Mesendoderm (in vitro differentiated cells): ENCODE measurements at regions not wholly inside any gene's neighbourhood (a gene's known extent, or its start where the extent isn't known, plus 50 kb on each side); places are given as distances from the start of the nearest gene placed in this dataset.

Source experiments
- DNase-seq: peaks from one replicate; pipeline ENCODE4 v3.0.0; 2013
- H2AK5ac ChIP-seq: 2 replicates; pipeline ENCODE4 v1.6.1; 2013; ENCODE audit warnings: low read length, inconsistent platforms
- H2BK120ac ChIP-seq: 2 replicates; pipeline ENCODE4 v1.6.1; 2013; ENCODE audit warnings: low read depth, mild to moderate bottlenecking, low read length, moderate library complexity, mixed read lengths
- H2BK15ac ChIP-seq: replicated peaks from 2 replicates; pipeline ENCODE4 v1.6.1; 2013; ENCODE audit warnings: low read depth, mild to moderate bottlenecking, moderate library complexity
- H2BK5ac ChIP-seq: 2 replicates; pipeline ENCODE4 v1.6.1; 2013; ENCODE audit warnings: low read length, inconsistent platforms
- H3K18ac ChIP-seq: 2 replicates; pipeline ENCODE4 v1.6.1; 2013; ENCODE audit warnings: mild to moderate bottlenecking, low read length, mixed read lengths
- H3K23ac ChIP-seq: one replicate; pipeline ENCODE4 v1.6.1; 2013; ENCODE audit warnings: low read length
- H3K27ac ChIP-seq: 2 replicates; pipeline ENCODE4 v1.5.1; 2013; ENCODE audit warnings: low read depth, mild to moderate bottlenecking, inconsistent platforms, low read length, moderate library complexity
- H3K27me3 ChIP-seq: 2 replicates; pipeline ENCODE4 v1.6.1; 2013; ENCODE audit warnings: low read length, control low read depth, mild to moderate bottlenecking, inconsistent platforms; ENCODE audit not compliant: insufficient read depth, poor library complexity
- H3K36me3 ChIP-seq: 2 replicates; pipeline ENCODE4 v1.6.1; 2013; ENCODE audit warnings: low read length, inconsistent platforms; ENCODE audit not compliant: control insufficient read depth, insufficient read depth
- H3K4ac ChIP-seq: one replicate; pipeline ENCODE4 v1.6.1; 2013; ENCODE audit warnings: low read depth, mild to moderate bottlenecking, low read length, moderate library complexity
- H3K4me1 ChIP-seq: 2 replicates; pipeline ENCODE4 v1.6.1; 2013; ENCODE audit warnings: low read depth, low read length, inconsistent platforms; ENCODE audit not compliant: control insufficient read depth
- H3K4me2 ChIP-seq: 2 replicates; pipeline ENCODE4 v1.6.1; 2013; ENCODE audit warnings: low read length
- H3K4me3 ChIP-seq: 2 replicates; pipeline ENCODE4 v1.5.1; 2013; ENCODE audit warnings: mild to moderate bottlenecking, low read length
- H3K56ac ChIP-seq: one replicate; pipeline ENCODE4 v1.6.1; 2013; ENCODE audit warnings: low read length
- H3K79me1 ChIP-seq: 2 replicates; pipeline ENCODE4 v1.6.1; 2013; ENCODE audit warnings: low read length, inconsistent platforms
- H3K79me2 ChIP-seq: 2 replicates; pipeline ENCODE4 v1.6.1; 2013; ENCODE audit warnings: mild to moderate bottlenecking, low read length; ENCODE audit not compliant: control insufficient read depth, insufficient read depth
- H3K9ac ChIP-seq: 2 replicates; pipeline ENCODE4 v1.6.1; 2013; ENCODE audit warnings: low read length, inconsistent platforms
- H4K5ac ChIP-seq: one replicate; pipeline ENCODE4 v1.6.1; 2013; ENCODE audit warnings: low read length
- H4K8ac ChIP-seq: one replicate; pipeline ENCODE4 v1.6.1; 2013; ENCODE audit warnings: low read depth, mild to moderate bottlenecking, control low read depth, low read length, moderate library complexity
- WGBS: extraction: QIAGEN DNeasy Blood & Tissue Kit; methylation state at CpG from one replicate; pipeline ENCODE4 v1.1.7; 2013; ENCODE audit warnings: low lambda C conversion rate, missing lambda C conversion rate; ENCODE audit not compliant: insufficient coverage; ENCODE audit errors: extremely low coverage; 5-methylcytosine and 5-hydroxymethylcytosine counted together

DNA sequence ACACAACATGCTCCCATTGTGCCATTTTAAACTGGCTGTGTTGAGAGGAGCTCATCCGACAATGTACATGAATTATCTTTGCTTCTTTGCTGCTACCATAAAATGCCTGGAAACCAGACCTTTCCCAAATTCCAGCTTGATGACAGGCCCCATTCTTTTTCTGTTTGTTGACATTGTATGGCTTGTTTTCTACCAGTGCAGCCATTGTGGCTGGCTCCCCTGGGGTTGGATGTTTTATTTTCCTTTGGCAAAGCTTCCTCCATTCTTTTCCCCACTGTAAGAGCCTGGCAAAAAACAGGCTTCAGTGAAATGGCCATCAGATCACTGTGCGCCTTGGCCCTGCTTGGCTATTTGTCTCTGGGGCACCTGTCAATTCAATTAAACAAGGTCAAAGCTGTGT is 532.5 kb downstream of the VRK1 start:
- Histone ChIP-seq H2BK120ac (no peak overlapping the region), H3K27me3 (no peaks in the 10 kb centered on the region), H3K4me2 (no peak overlapping the region), H3K79me2 (no peaks in the 10 kb centered on the region), H3K23ac (no peak overlapping the region), H3K18ac (no peak overlapping the region), H3K4me3 (no peak overlapping the region), H3K36me3 (no peaks in the 10 kb centered on the region), H3K4ac (no peak overlapping the region), H3K27ac (no peak overlapping the region), H3K9ac (no peak overlapping the region), H3K79me1 (no peaks in the 10 kb centered on the region), H2BK5ac (no peak overlapping the region), H4K5ac (no peak overlapping the region), H2AK5ac (no peak overlapping the region), H3K4me1 (no peaks in the 10 kb centered on the region), H2BK15ac (no peak overlapping the region), H4K8ac (no peak overlapping the region), H3K56ac (no peak overlapping the region)
- DNase-seq, result peak; percentile 37
- no CpG with 5 or more reads among the region's 2 CpGs for WGBS

DNA sequence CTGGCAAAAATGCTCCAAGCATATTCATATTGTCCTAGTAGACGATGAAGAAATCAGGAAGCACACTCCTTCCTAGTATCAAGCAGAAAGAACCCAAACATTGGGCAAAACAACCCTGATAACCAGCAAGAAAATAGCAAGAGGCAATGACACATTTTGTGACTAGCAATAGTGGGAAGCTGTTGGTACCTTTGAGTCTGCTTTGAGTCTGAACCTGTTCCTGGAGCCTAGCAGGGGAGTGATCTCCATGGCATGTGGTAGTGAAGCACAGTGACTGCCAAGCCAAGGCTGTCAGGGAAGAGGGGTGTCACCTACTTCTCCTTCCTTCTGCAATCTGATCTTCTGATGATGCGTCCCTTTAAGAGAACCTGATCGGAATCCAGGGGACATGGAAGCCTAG is 533.9 kb downstream of the VRK1 start:
- H3K36me3 ChIP-seq, result no peaks in the 10 kb centered on the region
- WGBS, result no CpG with 5 or more reads among the region's 3 CpGs
- H3K79me1 ChIP-seq, result no peaks in the 10 kb centered on the region
- H3K79me2 ChIP-seq, result no peaks in the 10 kb centered on the region
- no peak overlapping the region for H2AK5ac ChIP-seq
- no peak overlapping the region for H3K23ac ChIP-seq
- H3K4me1 ChIP-seq, result no peaks in the 10 kb centered on the region
- no peaks in the 10 kb centered on the region for H3K27me3 ChIP-seq
- H3K56ac ChIP-seq, result no peak overlapping the region
- H3K9ac ChIP-seq, result no peak overlapping the region
- H4K5ac ChIP-seq, result no peak overlapping the region
- no peak overlapping the region for H3K4me3 ChIP-seq
- H3K27ac ChIP-seq, result no peak overlapping the region
- no peak overlapping the region for H2BK5ac ChIP-seq
- no peak overlapping the region for H2BK120ac ChIP-seq
- peak; percentile 10 for DNase-seq
- H4K8ac ChIP-seq, result no peak overlapping the region
- no peak overlapping the region for H3K18ac ChIP-seq
- no peak overlapping the region for H3K4me2 ChIP-seq
- H2BK15ac ChIP-seq, result no peak overlapping the region
- H3K4ac ChIP-seq, result no peak overlapping the region

DNA sequence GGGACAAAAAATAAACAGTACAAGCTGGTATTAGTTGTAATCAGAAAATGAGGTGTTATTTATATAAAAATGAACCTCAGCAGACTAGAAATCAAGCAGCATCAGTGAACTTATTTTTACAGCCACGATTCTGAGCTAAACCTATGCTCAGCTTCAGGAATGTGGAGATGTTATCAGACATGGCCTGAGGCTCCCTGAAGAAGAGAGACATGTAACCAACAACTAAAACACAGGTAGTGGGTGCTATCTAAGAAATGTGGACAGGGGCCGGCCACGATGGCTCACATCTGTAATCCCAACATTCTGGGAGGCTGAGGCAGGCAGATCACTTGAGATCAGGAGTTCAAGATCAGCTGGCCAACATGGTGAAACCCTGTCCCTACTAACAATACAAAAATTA is 534.3 kb downstream of the VRK1 start:
- no peak overlapping the region for H4K8ac ChIP-seq
- no peak overlapping the region for H2BK120ac ChIP-seq
- no peak overlapping the region for H3K4ac ChIP-seq
- H3K79me1 ChIP-seq, result no peaks in the 10 kb centered on the region
- no peak overlapping the region for H2BK5ac ChIP-seq
- no peaks in the 10 kb centered on the region for H3K27me3 ChIP-seq
- no peak overlapping the region for H3K27ac ChIP-seq
- no peak overlapping the region for H3K9ac ChIP-seq
- no peak overlapping the region for H2BK15ac ChIP-seq
- no peak overlapping the region for H2AK5ac ChIP-seq
- no peaks in the 10 kb centered on the region for H3K79me2 ChIP-seq
- no peaks in the 10 kb centered on the region for H3K4me1 ChIP-seq
- H3K36me3 ChIP-seq, result no peaks in the 10 kb centered on the region
- WGBS, result no CpG with 5 or more reads among the region's 3 CpGs
- H3K4me2 ChIP-seq, result no peak overlapping the region
- no peak overlapping the region for H3K4me3 ChIP-seq
- no peak overlapping the region for H4K5ac ChIP-seq
- H3K18ac ChIP-seq, result no peak overlapping the region
- DNase-seq, result peak; percentile 65
- no peak overlapping the region for H3K23ac ChIP-seq
- no peak overlapping the region for H3K56ac ChIP-seq

DNA sequence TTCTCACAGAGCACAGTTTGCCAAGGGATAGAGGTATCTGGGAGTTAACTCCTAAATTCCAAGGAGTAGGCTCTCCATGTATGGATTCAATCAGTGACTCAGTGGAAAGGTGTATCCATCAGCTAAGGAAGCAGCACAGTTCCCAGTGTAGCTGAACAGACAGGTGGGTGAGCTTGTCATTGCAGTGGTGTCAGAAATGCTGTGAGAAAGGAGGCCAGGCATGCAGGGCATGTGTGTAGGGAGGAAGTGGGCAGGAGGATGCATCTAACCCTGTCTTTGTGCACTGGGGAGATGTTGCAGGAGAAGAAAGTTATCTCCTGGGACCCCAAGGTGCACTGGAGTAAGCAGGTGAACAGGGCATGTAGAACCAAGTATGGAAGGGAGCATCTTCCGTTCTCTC is 539.0 kb downstream of the VRK1 start:
- Histone ChIP-seq H2BK15ac (no peak overlapping the region), H4K5ac (no peak overlapping the region), H2BK120ac (no peak overlapping the region), H3K36me3 (no peaks in the 10 kb centered on the region), H3K4me1 (no peaks in the 10 kb centered on the region), H3K4me3 (no peak overlapping the region), H3K4ac (no peak overlapping the region), H3K9ac (no peak overlapping the region), H3K23ac (no peak overlapping the region), H2BK5ac (no peak overlapping the region), H2AK5ac (no peak overlapping the region), H3K56ac (no peak overlapping the region), H4K8ac (no peak overlapping the region), H3K27ac (no peak overlapping the region), H3K4me2 (no peak overlapping the region), H3K79me2 (no peaks in the 10 kb centered on the region), H3K79me1 (no peaks in the 10 kb centered on the region), H3K27me3 (no peaks in the 10 kb centered on the region), H3K18ac (no peak overlapping the region)
- no CpG with 5 or more reads among the region's 1 CpG for WGBS
- no peak for DNase-seq

DNA sequence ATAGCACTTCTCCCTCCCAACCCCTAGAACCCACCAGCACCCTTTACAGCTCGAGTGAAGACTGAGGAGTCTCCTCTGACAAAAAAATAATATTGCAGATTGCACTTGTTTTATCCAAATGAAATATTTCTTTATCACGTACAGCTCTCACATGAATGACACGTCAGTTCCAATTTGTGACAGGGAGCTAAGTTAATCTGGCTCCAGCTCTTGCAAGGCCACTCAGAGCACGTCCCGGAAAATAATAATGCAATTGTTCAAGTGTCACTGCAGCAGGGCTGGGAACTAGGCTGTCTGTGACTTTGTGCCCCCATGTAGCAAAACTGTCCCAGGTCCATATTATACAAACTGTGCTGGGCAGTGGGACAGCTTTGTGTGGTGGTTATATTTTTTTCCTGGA is 539.6 kb downstream of the VRK1 start:
- Histone ChIP-seq H3K56ac (no peak overlapping the region), H2BK5ac (no peak overlapping the region), H3K18ac (no peak overlapping the region), H3K36me3 (no peaks in the 10 kb centered on the region), H3K4me3 (no peak overlapping the region), H3K27me3 (no peaks in the 10 kb centered on the region), H3K4ac (no peak overlapping the region), H3K79me2 (no peaks in the 10 kb centered on the region), H2BK15ac (no peak overlapping the region), H4K8ac (no peak overlapping the region), H2BK120ac (no peak overlapping the region), H3K23ac (no peak overlapping the region), H2AK5ac (no peak overlapping the region), H3K9ac (no peak overlapping the region), H3K4me2 (no peak overlapping the region), H3K27ac (no peak overlapping the region), H3K79me1 (no peaks in the 10 kb centered on the region), H3K4me1 (no peaks in the 10 kb centered on the region), H4K5ac (no peak overlapping the region)
- WGBS, result no CpG with 5 or more reads among the region's 5 CpGs
- DNase-seq, result no peak

DNA sequence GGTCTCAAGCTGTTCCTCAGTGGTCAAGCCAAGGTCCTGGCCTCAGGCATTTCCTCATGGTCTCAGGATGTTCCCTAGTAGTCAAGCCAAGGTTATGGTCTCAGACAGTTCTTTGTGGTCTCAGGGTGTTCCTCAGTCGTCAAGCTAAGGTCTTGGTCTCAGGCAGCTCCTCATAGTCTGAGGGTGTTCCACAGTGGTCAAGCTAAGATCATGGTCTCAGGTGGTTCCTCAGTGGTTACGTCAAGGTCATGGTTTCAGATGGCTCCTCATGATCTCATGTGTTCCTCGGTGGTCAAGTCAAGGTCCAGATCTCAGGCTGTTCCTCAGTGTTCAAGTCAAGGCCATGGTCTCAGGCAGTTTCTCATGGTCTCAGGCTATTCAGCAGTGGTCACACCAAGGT is 540.1 kb downstream of the VRK1 start:
- Histone ChIP-seq H3K56ac (no peak overlapping the region), H3K9ac (no peak overlapping the region), H3K18ac (no peak overlapping the region), H2AK5ac (no peak overlapping the region), H3K23ac (no peak overlapping the region), H4K8ac (no peak overlapping the region), H3K36me3 (no peaks in the 10 kb centered on the region), H3K4me1 (no peaks in the 10 kb centered on the region), H4K5ac (no peak overlapping the region), H3K4ac (no peak overlapping the region), H3K27me3 (no peaks in the 10 kb centered on the region), H2BK120ac (no peak overlapping the region), H2BK15ac (no peak overlapping the region), H3K79me2 (no peaks in the 10 kb centered on the region), H3K4me2 (no peak overlapping the region), H3K79me1 (no peaks in the 10 kb centered on the region), H3K27ac (no peak overlapping the region), H2BK5ac (no peak overlapping the region), H3K4me3 (no peak overlapping the region)
- no CpG with 5 or more reads among the region's 3 CpGs for WGBS
- no peak for DNase-seq
